ENCODE measurements at regions not wholly inside any gene's neighbourhood (a gene's known extent, or its start where the extent isn't known, plus 50 kb on each side); places are given as distances from the start of the nearest gene placed in this dataset.
"Not testable (repeated sequence)": the region's sequence is repeated elsewhere in the genome, so short reads cannot be mapped to it uniquely, and the experiment has no call there.

GRCh38 chr4:154164931-154165839 is 326.4 kb downstream of the DCHS2 start:
- DNase-seq (ENCODE audit: low spot score), result no peak

GRCh38 chr4:154160519-154161301 is 330.9 kb downstream of the DCHS2 start:
- no peak for DNase-seq (ENCODE audit: low spot score)

- no peak for DNase-seq (ENCODE audit: low spot score)
Measured at GRCh38 chr4:154158361-154159155, 333.0 kb downstream of the DCHS2 start.

- no peak for DNase-seq (ENCODE audit: low spot score)
Measured at GRCh38 chr4:154152546-154152945, 339.1 kb downstream of the DCHS2 start.

- not testable (repeated sequence) for DNase-seq (ENCODE audit: low spot score)
Measured at GRCh38 chr4:154149236-154149635, 342.4 kb downstream of the DCHS2 start.

- DNase-seq (ENCODE audit: low spot score), result no peak
Measured at GRCh38 chr4:154143720-154144119, 347.9 kb downstream of the DCHS2 start.

GRCh38 chr4:154142664-154143063 is 348.9 kb downstream of the DCHS2 start:
- DNase-seq (ENCODE audit: low spot score), result no peak

GRCh38 chr4:154140869-154141268 is 350.7 kb downstream of the DCHS2 start:
- DNase-seq (ENCODE audit: low spot score), result no peak

- no peak for DNase-seq (ENCODE audit: low spot score)
Measured at GRCh38 chr4:154137320-154137905, 348.5 kb upstream of the SFRP2 start.

- no peak for DNase-seq (ENCODE audit: low spot score)
Measured at GRCh38 chr4:154135576-154135975, 346.7 kb upstream of the SFRP2 start.

- DNase-seq (ENCODE audit: low spot score), result no peak
Measured at GRCh38 chr4:154132406-154132805, 343.5 kb upstream of the SFRP2 start.

- DNase-seq (ENCODE audit: low spot score), result no peak
Measured at GRCh38 chr4:154126276-154126675, 337.4 kb upstream of the SFRP2 start.

- DNase-seq (ENCODE audit: low spot score), result no peak
Measured at GRCh38 chr4:154125340-154125739, 336.5 kb upstream of the SFRP2 start.

- no peak for DNase-seq (ENCODE audit: low spot score)
Measured at GRCh38 chr4:154124539-154125255, 335.8 kb upstream of the SFRP2 start.

- DNase-seq (ENCODE audit: low spot score), result no peak
Measured at GRCh38 chr4:154123897-154124296, 335.0 kb upstream of the SFRP2 start.

GRCh38 chr4:154120690-154121345 is 331.9 kb upstream of the SFRP2 start:
- DNase-seq (ENCODE audit: low spot score), result no peak

GRCh38 chr4:154120006-154120676 is 331.3 kb upstream of the SFRP2 start:
- DNase-seq (ENCODE audit: low spot score), result no peak

- DNase-seq (ENCODE audit: low spot score), result no peak
Measured at GRCh38 chr4:154119317-154119716, 330.4 kb upstream of the SFRP2 start.

GRCh38 chr4:154117726-154118125 is 328.8 kb upstream of the SFRP2 start:
- DNase-seq (ENCODE audit: low spot score), result not testable (repeated sequence)

GRCh38 chr4:154107337-154107736 is 318.5 kb upstream of the SFRP2 start:
- no peak for DNase-seq (ENCODE audit: low spot score)
